Omental fat pad (tissue), 3 donors: ENCODE measurements at regions not wholly inside any gene's neighbourhood (a gene's known extent, or its start where the extent isn't known, plus 50 kb on each side); places are given as distances from the start of the nearest gene placed in this dataset.

Experiments used
- ATAC-seq: fragments of 150-250 bp; one replicate; pipeline ENCODE4 v1.9.1; 2016; ENCODE audit warnings: mild to moderate bottlenecking, moderate library complexity; ENCODE audit not compliant: low FRiP score
- DNase-seq: peaks from one replicate; pipeline ENCODE4 v3.0.0-alpha.2; 2019; ENCODE audit warnings: low spot score
- CTCF ChIP-seq, 3 donors: fragments of 450-650 bp; IDR thresholded peaks; one replicate each; pipeline ENCODE4 v1.5.1; 2016 to 2017; ENCODE audit warnings: antibody characterized with exemption in 3 of 3, mild to moderate bottlenecking in 3 of 3, moderate library complexity in 2 of 3

DNA sequence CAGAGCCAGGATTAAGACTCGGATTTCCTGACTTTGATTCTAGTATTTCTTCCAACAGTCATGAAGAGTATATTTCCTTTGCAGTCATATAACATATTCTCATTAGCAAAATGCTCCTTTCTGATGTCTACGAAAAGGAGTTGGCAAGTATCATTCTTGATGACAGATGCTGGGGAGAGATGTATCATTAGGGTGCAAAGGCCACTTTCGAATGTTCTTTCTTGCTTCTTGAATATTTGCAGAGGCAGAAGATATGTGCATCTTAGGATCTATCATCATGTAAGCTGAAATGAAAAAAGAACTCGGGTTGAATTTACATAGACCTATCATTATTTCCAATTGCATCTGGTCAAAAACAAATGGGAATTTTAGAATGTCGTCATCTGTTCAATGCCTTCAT is 294.4 kb downstream of the BAMBI start:
- no peak for ATAC-seq
- no peak for TF ChIP-seq CTCF (IDR thresholded peaks at IDR 0.05)
- DNase-seq: no peak

GRCh38 chr10:28973309-28973972 is 296.1 kb downstream of the BAMBI start:
- no peak for DNase-seq
- no peak for ATAC-seq
- TF ChIP-seq CTCF (IDR thresholded peaks at IDR 0.05): no peak

DNA sequence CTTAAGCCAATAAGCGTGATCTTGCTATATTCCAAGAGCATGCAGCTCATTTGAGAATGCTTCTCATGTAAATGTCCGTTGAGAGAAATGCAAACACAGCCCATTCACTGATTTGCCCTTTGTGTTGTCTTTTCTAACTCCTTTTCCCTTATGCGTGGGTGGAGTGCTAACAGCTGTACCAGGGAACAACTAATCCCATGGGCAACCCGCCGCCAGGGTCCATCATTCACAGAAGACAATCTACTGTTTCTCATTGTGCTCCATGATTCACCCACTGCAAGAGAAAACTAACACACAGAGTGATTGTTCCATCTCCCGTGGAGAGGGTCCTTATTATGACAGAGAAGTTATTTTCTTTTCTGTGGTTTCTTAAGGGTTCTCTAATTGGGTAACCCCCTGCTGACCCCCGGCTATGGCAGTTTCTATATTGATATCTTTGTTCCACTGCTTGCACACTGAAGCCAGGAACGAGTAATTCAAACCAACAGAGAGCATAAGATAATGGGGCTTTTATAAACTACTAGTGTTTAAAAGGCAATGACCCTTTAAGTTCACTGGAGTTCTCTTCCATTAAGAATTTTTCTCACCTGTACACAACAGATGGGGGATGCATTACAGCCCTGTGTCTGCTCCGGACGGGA is 298.7 kb downstream of the BAMBI start:
- no peak for ATAC-seq
- DNase-seq: no peak
- TF ChIP-seq CTCF (IDR thresholded peaks at IDR 0.05): no peak

DNA sequence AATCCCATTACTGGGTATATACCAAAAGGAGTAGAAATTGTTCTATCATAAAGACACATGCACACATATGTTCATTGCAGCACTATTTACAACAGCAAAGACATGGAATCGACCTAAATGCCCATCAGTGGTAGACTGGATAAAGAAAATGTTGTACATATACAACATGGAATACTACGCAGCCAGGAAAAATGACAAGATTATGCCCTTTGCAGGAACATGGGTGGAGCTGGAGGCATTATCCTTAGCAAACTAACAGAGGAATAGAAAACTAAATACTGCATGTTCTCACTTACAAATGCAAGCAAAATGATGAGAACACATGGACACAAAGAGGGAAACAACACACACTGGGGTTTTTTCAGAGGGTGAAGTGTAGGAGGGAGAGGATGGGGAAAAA is 300.2 kb downstream of the BAMBI start:
- no peak for TF ChIP-seq CTCF (IDR thresholded peaks at IDR 0.05)
- DNase-seq (no peak), ATAC-seq (no peak)

GRCh38 chr10:28980264-28980663 is 302.9 kb downstream of the BAMBI start:
- no peak for ATAC-seq
- TF ChIP-seq CTCF (IDR thresholded peaks at IDR 0.05): no peak
- DNase-seq: no peak

DNA sequence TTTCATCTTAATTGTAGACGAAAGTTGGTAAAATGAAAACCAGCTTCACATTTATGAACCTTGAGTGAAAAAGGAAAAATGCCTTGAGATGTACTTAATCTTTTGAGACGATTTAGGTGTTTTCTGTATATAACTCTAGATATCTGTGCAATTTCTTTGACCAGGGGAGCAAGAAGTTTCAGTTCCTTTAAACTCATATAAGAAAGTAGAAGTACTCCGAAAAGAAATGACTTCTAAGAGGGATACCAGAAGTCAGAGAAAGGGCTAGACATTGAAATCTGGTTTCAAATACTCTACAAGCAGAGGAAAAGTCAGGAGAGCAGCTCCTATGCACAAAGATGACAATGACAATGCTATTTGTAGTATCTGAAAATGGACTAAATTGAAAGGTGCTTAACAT is 303.7 kb downstream of the BAMBI start:
- DNase-seq (no peak), ATAC-seq (no peak)
- no peak for TF ChIP-seq CTCF (IDR thresholded peaks at IDR 0.05)

- no peak for TF ChIP-seq CTCF (IDR thresholded peaks at IDR 0.05)
- ATAC-seq: no peak
- no peak for DNase-seq
These were observed 305.7 kb downstream of the BAMBI start for GRCh38 chr10:28982974-28983373.
